ENCODE measurements at regions not wholly inside any gene's neighbourhood (a gene's known extent, or its start where the extent isn't known, plus 50 kb on each side); places are given as distances from the start of the nearest gene placed in this dataset.

DNA sequence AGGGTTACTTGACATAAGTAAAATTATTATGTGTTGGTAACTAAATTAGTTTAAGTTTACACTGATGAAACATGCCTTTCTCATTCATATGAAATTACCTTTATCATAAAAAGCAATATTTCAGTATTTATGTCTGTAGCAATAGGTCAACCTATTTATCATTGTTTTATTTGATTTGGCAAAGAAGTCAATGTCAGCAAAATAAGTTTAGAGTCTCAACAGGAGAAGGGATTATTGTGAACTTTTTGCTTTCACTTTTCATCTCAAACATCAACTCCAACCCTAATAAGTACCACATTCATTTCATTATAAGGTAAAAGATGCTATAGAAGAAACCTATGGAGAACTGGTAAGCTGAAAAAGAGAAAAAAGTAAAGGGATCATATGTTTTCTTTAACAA, 1015.4 kb upstream of the ADGRL4 start:
- TF ChIP-seq, protein P1, sequence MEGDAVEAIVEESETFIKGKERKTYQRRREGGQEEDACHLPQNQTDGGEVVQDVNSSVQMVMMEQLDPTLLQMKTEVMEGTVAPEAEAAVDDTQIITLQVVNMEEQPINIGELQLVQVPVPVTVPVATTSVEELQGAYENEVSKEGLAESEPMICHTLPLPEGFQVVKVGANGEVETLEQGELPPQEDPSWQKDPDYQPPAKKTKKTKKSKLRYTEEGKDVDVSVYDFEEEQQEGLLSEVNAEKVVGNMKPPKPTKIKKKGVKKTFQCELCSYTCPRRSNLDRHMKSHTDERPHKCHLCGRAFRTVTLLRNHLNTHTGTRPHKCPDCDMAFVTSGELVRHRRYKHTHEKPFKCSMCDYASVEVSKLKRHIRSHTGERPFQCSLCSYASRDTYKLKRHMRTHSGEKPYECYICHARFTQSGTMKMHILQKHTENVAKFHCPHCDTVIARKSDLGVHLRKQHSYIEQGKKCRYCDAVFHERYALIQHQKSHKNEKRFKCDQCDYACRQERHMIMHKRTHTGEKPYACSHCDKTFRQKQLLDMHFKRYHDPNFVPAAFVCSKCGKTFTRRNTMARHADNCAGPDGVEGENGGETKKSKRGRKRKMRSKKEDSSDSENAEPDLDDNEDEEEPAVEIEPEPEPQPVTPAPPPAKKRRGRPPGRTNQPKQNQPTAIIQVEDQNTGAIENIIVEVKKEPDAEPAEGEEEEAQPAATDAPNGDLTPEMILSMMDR (IDR thresholded peaks at IDR 0.05; ENCODE audit: low read depth, low read length, missing input control) = no peak
- TF ChIP-seq NR2F2 (IDR thresholded peaks at IDR 0.05) = no peak
- no peak for TF ChIP-seq ATF3 (IDR thresholded peaks at IDR 0.05)
- no peak for TF ChIP-seq MAX (IDR thresholded peaks at IDR 0.05)
- no peak for TF ChIP-seq HNF4G (IDR thresholded peaks at IDR 0.05)
- TF ChIP-seq ZBTB33 (IDR thresholded peaks at IDR 0.05) = no peak
- TF ChIP-seq SP1 (IDR thresholded peaks at IDR 0.05) = no peak
- TF ChIP-seq JUND (IDR thresholded peaks at IDR 0.05) = no peak
- no peak for TF ChIP-seq TAF1 (conservative IDR thresholded peaks at IDR 0.05)

Data from liver (tissue), 3 donors.